Activated effector memory CD4-positive, alpha-beta T cell treated with Interleukin-2 at 50 U/mL for 16 hours (primary cell): ENCODE measurements at regions not wholly inside any gene's neighbourhood (a gene's known extent, or its start where the extent isn't known, plus 50 kb on each side); places are given as distances from the start of the nearest gene placed in this dataset.
"Not testable (repeated sequence)": the region's sequence is repeated elsewhere in the genome, so short reads cannot be mapped to it uniquely, and the experiment has no call there.

Source experiments
- DNase-seq: peaks from one replicate; pipeline ENCODE4 v3.0.0-alpha.2; 2020

DNA sequence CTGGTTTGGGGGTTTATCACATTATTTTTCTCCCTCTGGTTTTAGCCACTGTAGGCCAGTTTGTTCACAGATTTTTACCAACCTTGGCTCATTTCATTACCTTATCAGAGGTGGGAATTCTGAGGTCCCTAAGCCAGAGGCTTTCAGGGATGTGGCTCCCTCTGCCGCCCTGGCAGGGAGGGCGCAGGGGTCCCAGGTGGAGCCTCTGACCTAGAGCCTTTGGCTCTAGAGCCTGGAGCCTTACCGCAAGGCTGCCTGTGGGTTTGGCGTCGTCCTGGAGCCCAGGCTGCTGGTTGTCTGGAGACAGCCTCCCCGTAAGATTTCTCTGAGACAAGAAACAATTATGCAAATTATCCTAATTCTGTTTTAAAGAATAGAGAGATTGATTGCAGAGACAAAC is 188.0 kb downstream of the LMLN start:
- DNase-seq = not testable (repeated sequence)

DNA sequence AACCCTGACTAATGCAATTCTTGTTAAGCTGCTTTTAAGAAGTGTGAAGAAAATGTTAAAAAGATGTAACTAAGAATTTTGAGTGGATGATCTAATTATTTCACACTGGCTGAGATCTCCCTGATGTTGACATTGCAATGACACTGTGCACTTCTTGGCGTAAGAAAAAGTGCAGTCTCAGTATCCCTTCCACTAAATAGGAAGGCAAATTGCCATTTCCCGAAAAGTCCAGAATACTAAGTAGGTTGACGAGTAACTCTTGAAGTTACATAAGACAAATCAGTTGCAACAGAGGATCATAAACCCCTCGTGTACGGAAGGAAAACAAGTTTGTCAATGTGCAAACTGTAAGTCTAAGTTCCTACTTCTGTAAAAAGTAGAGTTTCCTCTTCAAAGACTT is 189.9 kb downstream of the LMLN start:
- not testable (repeated sequence) for DNase-seq

DNA sequence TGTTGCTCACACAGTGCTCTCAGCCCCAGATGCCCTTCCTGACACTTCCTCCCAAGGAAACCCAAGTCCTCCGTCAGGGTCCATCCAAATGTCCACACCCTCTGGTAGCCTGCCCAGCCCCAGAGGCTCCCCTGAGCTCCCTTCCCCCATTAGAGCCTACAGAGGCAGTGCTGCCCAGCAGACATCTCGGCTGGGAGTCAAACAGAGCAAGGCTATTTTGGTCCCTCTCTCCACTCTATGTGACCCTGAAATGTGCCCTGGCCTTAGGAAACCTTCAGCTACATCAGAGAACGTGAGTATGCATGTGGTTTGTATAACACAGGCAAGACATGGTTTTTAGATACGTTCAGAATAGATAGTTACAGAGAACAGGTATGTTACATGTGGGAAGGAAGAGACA is 191.8 kb downstream of the LMLN start:
- DNase-seq = not testable (repeated sequence)

DNA sequence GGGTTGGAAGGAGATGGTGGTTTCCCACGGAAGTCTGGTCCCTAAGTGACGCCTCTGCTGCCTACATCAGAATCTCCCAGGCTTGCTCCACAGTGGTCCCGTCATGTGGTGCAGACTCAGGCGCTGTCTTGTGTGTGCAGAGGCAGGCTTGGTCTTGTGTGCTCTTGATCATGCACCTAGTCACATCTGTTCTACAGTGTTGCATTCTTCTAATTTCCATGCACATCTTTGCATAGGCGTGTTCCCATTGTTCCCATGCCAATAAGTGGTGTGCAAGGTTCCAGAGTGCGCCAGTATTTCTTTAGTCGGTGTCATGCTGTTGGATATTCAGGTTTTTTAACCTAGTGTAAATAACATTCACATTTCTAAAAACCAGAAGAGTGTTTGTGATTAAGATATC is 195.8 kb downstream of the LMLN start:
- not testable (repeated sequence) for DNase-seq

DNA sequence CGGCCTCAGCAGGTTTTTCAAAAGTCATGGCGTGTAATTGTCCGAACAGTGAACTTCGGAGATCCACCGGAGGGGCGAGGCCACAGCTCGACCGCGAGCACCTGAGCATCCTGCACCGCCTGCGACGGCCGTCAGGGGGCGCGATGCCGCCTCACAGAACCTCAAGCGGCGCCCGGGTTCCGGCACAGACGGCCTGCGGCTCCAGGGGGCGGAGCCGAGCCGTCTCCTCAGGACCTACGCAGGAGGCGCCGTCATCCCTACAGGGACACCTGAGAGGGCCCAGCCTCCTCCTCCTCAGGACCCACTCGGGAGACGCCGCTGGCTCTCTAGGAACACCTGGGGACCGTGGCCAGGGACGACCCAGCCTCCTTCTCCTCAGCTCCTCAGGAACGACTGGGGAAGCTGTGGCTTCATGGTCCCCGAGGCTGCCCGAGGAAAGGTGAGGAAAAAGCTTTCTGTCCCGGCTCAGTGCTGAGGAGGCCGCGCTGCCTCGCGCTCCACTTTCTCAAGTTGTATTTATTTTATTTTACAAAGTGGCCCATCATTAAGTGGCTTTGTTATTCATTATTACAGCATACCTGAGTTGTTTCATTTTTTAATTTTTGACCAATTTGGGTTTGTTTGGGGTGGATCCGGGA is 197.3 kb downstream of the LMLN start:
- not testable (repeated sequence) for DNase-seq

DNA sequence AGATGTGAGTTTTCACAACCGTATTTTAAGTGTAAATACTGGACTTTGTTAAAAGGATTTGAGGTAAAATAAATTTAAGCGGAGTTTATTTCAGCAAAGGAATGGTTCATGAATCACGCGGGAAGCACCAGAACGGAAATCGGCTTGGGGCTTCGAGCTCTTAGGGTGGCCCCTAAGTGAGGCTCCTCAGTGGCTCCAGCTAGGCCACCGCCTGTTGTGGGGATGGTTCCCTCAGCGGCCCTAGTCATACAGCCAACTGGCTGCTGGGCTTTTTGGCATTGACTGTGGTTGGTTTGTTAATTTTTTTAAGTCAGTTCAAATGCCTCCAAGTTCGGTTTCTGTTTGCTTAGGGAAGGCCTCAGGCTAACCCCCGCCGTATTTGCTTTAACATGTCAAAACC is 198.0 kb downstream of the LMLN start:
- not testable (repeated sequence) for DNase-seq

DNA sequence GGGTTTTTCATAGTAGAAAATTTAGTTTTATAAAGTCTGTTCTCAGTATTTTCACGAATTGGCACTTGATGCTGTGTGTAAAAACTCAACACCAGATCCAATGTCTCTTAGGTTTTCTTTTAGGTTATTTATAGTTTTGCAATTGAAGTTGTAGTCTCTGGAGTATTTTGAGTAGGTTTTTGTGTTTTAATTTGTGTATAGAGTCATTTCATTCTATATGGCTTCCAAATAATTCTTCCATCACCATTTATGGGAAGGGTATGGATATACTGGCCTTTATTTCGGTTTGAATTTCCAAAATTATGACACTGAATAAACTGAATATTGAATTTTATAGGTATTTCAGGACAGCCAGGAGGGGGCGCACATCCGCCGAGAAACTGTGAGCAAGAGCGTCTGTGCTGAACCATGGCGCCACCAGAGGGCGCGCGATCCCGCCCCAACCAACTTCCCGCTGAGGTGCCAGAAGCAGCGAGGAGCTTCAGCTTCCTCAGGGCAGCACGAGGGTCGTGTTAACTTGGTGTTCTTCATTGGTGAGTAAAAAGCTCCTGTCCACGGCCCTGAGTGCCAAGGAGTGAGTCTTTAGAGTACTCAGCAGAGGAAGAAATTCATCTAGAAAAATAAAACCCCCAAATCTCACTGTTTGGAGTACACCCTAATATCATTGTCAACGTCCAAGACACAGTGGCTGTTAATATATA is 207.5 kb downstream of the LMLN start:
- DNase-seq = peak; percentile 53

DNA sequence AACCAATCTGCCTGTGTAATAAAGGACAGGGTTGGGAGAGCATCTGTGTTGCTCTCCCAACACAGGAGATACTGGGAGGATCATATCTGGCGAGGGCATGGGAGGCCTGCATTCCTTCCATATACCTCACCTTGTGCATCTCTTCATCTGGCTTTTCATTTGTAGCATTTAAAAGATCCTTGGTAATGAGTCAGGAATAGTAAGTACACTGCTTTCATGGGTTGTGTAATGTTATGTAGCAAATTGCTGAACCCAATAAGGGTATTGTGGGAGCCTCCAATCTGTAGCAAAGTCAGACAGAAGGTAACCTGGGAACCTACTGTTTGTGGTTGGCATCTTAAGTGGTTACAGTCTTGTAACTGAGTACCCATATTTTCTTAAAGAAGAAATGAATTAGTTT is 210.8 kb downstream of the LMLN start:
- DNase-seq = not testable (repeated sequence)

DNA sequence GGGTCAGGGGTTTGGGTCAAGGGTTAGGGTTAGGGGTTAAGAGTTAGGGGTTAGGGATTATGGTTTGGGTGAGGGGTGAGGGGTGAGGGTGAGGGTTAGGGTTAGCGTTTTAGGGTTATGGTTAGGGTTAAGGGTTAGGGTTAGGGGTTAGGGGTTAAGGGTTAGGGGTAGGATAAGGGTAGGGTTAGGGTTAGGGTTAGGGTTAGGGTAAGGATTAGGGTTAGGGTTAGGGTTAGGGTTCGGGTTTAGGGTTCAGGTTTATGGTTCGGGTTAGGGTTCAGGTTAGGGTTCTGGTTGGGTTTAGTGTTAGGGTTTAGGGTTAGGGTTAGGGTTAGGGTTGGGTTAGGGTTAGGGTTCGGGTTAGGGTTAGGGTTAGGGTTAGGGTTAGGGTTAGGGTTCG is 213.1 kb downstream of the LMLN start:
- not testable (repeated sequence) for DNase-seq

DNA sequence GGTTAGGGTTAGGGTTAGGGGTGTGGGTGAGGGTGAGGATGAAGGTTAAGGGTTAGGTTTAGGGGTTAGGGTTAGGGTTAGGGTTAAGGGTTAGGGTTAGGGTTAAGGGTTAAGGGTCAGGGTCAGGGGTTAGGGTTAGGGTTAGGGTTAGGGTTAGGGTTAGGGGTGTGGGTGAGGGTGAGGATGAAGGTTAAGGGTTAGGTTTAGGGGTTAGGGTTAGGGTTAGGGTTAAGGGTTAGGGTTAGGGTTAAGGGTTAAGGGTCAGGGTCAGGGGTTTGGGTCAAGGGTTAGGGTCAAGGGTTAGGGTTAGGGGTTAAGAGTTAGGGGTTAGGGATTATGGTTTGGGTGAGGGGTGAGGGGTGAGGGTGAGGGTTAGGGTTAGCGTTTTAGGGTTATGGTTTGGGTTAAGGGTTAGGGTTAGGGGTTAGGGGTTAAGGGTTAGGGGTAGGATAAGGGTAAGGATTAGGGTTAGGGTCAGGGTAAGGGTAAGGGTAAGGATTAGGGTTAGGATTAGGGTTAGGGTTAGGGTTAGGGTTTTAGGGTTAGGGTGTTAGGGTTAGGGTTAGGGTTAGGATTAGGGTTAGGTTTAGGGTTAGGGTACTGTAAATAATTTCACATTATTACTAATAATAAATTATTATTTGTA is 214.0 kb downstream of the LMLN start:
- not testable (repeated sequence) for DNase-seq
